Liver (tissue), 8 donors: ENCODE measurements at regions not wholly inside any gene's neighbourhood (a gene's known extent, or its start where the extent isn't known, plus 50 kb on each side); places are given as distances from the start of the nearest gene placed in this dataset.

Experiments used
- DNase-seq: peaks from one replicate; pipeline ENCODE4 v3.0.0-alpha.2; 2017; ENCODE audit warnings: low spot score
- H3K27ac ChIP-seq, 2 donors: one replicate each; pipeline ENCODE4 v1.7.0; 2013; ENCODE audit warnings: inconsistent platforms in 2 of 2, low read length in 2 of 2, control low read depth in 1 of 2, low read depth in 1 of 2, mild to moderate bottlenecking in 1 of 2
- H3K27me3 ChIP-seq, 4 donors: one replicate each; pipeline versions ENCODE4 v1.6.1 to v1.7.0; 2013; ENCODE audit warnings: low read length in 3 of 4, inconsistent platforms in 1 of 4, mild to moderate bottlenecking in 1 of 4, moderate library complexity in 1 of 4; ENCODE audit not compliant: control insufficient read depth in 4 of 4, insufficient read depth in 4 of 4
- H3K36me3 ChIP-seq, 4 donors: one replicate each; pipeline versions ENCODE4 v1.6.1 to v1.7.0; 2013; ENCODE audit warnings: low read length in 3 of 4, mild to moderate bottlenecking in 3 of 4, low read depth in 1 of 4, moderate library complexity in 1 of 4; ENCODE audit not compliant: control insufficient read depth in 4 of 4, insufficient read depth in 3 of 4
- H3K4me1 ChIP-seq, 4 donors: one replicate each; pipeline versions ENCODE4 v1.6.1 to v1.7.0; 2013; ENCODE audit warnings: low read length in 3 of 4, mild to moderate bottlenecking in 3 of 4, moderate library complexity in 1 of 4; ENCODE audit not compliant: control insufficient read depth in 4 of 4, insufficient read depth in 4 of 4
- H3K4me3 ChIP-seq, 3 donors: one replicate each; pipeline versions ENCODE4 v1.6.1 to v1.7.0; 2013; ENCODE audit warnings: low read length in 3 of 3, control low read depth in 1 of 3, low read depth in 1 of 3, mild to moderate bottlenecking in 1 of 3
- H3K9ac ChIP-seq, 2 donors: one replicate each; pipeline ENCODE4 v1.7.0; 2013; ENCODE audit warnings: low read length in 2 of 2, mild to moderate bottlenecking in 2 of 2, moderate library complexity in 2 of 2, control low read depth in 1 of 2, low read depth in 1 of 2
- H3K9me3 ChIP-seq, 4 donors: one replicate each; pipeline versions ENCODE4 v1.6.1 to v1.7.0; 2013; ENCODE audit warnings: low read length in 3 of 4; ENCODE audit not compliant: control insufficient read depth in 4 of 4
- EGR1 ChIP-seq, 2 donors: IDR thresholded peaks; 2 replicates each; pipeline ENCODE4 v1.6.1; 2016 to 2018; ENCODE audit warnings: antibody characterized with exemption in 2 of 2, low read depth in 2 of 2
- FOXA1 ChIP-seq: IDR thresholded peaks from 2 replicates; pipeline ENCODE4 v1.6.1; 2016; ENCODE audit warnings: antibody characterized with exemption
- FOXA2 ChIP-seq: IDR thresholded peaks from 2 replicates; pipeline ENCODE4 v1.6.1; 2016; ENCODE audit warnings: antibody characterized with exemption
- GABPA ChIP-seq, 2 donors: IDR thresholded peaks in 1 of 2; conservative IDR thresholded peaks in 1 of 2; 2 replicates each; pipeline ENCODE4 v1.6.1; 2016; ENCODE audit warnings: antibody characterized with exemption in 2 of 2, mild to moderate bottlenecking in 1 of 2, moderate library complexity in 1 of 2
- HNF4A ChIP-seq, 2 donors: conservative IDR thresholded peaks; 2 replicates each; pipeline ENCODE4 v1.6.1; 2016; ENCODE audit warnings: antibody characterized with exemption in 2 of 2, mild to moderate bottlenecking in 2 of 2
- HNF4G ChIP-seq: IDR thresholded peaks from 2 replicates; pipeline ENCODE4 v1.6.1; 2016; ENCODE audit warnings: antibody characterized with exemption
- JUND ChIP-seq, 2 donors: IDR thresholded peaks; 2 replicates each; pipeline ENCODE4 v1.6.1; 2016; ENCODE audit warnings: antibody characterized with exemption in 2 of 2
- NR2F2 ChIP-seq: IDR thresholded peaks from 2 replicates; pipeline ENCODE4 v1.6.1; 2016; ENCODE audit warnings: antibody characterized with exemption
- RXRA ChIP-seq, 2 donors: IDR thresholded peaks; 2 replicates each; pipeline ENCODE4 v1.6.1; 2017 to 2018; ENCODE audit warnings: antibody characterized with exemption in 2 of 2, mild to moderate bottlenecking in 1 of 2
- SP1 ChIP-seq: IDR thresholded peaks from 2 replicates; pipeline ENCODE4 v1.6.1; 2018; ENCODE audit warnings: antibody characterized with exemption, mild to moderate bottlenecking
- YY1 ChIP-seq: IDR thresholded peaks from 2 replicates; pipeline ENCODE4 v1.6.1; 2016; ENCODE audit warnings: antibody characterized with exemption, mild to moderate bottlenecking
- WGBS: extraction: QIAGEN DNeasy Blood & Tissue Kit; methylation state at CpG from one replicate; pipeline ENCODE4 v1.1.7; 2013; 5-methylcytosine and 5-hydroxymethylcytosine counted together
- TF ChIP-seq, protein P1 (sequence below): IDR thresholded peaks from 2 replicates; pipeline ENCODE4 v1.6.1; 2016; ENCODE audit warnings: antibody characterized with exemption
- TF ChIP-seq, protein P2 (sequence below): fragments of 150-350 bp; IDR thresholded peaks from 2 replicates; pipeline ENCODE4 v1.5.1; 2017; ENCODE audit warnings: improper control_type of control experiment, low read depth, low read length; ENCODE audit not compliant: missing input control
- TF ChIP-seq, protein P3 (sequence below): IDR thresholded peaks from 2 replicates; pipeline ENCODE4 v1.6.1; 2016; ENCODE audit warnings: antibody characterized with exemption
- TF ChIP-seq, protein P4 (sequence below): IDR thresholded peaks from 2 replicates; pipeline ENCODE4 v1.6.1; 2016; ENCODE audit warnings: antibody characterized with exemption
- TF ChIP-seq, protein P5 (sequence below): IDR thresholded peaks from 2 replicates; pipeline ENCODE4 v1.6.1; 2016; ENCODE audit warnings: antibody characterized with exemption, mild to moderate bottlenecking
- donor health status: healthy.
- donor health status: healthy.
- donor health status: healthy.
- donor health status: healthy.
- donor health status: healthy.

DNA sequence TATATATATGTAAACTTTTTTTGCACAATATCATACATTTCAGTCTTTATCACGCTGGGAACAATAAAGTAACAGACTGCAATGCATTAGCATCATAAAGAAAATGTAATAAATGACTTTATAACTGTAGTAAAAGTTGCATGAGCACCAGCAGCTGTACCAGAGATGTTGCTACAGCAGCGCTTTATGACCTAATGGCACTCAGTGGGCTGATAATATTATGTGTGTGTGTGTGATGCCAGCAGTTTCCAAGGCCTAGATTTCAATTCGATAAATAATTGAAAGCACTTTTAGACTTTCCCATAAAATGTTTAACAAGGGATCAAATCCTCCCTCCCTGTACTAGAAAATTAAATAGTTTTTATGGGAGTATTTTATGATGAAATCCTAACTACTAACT is 367.6 kb upstream of the AGA start:
- Histone ChIP-seq H3K9me3 (no peaks in the 10 kb centered on the region), H3K27ac (no peak overlapping the region), H3K9ac (no peak overlapping the region), H3K36me3 (no peaks in the 10 kb centered on the region), H3K4me3 (no peak overlapping the region), H3K4me1 (no peaks in the 10 kb centered on the region), H3K27me3 (no peaks in the 10 kb centered on the region)
- no peak for DNase-seq
- no peak for TF ChIP-seq NR2F2
- TF ChIP-seq, protein P1, sequence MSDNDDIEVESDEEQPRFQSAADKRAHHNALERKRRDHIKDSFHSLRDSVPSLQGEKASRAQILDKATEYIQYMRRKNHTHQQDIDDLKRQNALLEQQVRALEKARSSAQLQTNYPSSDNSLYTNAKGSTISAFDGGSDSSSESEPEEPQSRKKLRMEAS = no peak
- TF ChIP-seq RXRA (IDR thresholded peaks at IDR 0.05) = no peak
- TF ChIP-seq, protein P2, sequence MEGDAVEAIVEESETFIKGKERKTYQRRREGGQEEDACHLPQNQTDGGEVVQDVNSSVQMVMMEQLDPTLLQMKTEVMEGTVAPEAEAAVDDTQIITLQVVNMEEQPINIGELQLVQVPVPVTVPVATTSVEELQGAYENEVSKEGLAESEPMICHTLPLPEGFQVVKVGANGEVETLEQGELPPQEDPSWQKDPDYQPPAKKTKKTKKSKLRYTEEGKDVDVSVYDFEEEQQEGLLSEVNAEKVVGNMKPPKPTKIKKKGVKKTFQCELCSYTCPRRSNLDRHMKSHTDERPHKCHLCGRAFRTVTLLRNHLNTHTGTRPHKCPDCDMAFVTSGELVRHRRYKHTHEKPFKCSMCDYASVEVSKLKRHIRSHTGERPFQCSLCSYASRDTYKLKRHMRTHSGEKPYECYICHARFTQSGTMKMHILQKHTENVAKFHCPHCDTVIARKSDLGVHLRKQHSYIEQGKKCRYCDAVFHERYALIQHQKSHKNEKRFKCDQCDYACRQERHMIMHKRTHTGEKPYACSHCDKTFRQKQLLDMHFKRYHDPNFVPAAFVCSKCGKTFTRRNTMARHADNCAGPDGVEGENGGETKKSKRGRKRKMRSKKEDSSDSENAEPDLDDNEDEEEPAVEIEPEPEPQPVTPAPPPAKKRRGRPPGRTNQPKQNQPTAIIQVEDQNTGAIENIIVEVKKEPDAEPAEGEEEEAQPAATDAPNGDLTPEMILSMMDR = no peak
- TF ChIP-seq, protein P3, sequence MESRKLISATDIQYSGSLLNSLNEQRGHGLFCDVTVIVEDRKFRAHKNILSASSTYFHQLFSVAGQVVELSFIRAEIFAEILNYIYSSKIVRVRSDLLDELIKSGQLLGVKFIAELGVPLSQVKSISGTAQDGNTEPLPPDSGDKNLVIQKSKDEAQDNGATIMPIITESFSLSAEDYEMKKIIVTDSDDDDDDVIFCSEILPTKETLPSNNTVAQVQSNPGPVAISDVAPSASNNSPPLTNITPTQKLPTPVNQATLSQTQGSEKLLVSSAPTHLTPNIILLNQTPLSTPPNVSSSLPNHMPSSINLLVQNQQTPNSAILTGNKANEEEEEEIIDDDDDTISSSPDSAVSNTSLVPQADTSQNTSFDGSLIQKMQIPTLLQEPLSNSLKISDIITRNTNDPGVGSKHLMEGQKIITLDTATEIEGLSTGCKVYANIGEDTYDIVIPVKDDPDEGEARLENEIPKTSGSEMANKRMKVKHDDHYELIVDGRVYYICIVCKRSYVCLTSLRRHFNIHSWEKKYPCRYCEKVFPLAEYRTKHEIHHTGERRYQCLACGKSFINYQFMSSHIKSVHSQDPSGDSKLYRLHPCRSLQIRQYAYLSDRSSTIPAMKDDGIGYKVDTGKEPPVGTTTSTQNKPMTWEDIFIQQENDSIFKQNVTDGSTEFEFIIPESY = no peak
- TF ChIP-seq HNF4G = no peak
- TF ChIP-seq HNF4A (conservative IDR thresholded peaks at IDR 0.05) = no peak
- TF ChIP-seq FOXA2 = no peak
- TF ChIP-seq YY1 = no peak
- no peak for TF ChIP-seq JUND (IDR thresholded peaks at IDR 0.05)
- TF ChIP-seq FOXA1 = no peak
- TF ChIP-seq, protein P4, sequence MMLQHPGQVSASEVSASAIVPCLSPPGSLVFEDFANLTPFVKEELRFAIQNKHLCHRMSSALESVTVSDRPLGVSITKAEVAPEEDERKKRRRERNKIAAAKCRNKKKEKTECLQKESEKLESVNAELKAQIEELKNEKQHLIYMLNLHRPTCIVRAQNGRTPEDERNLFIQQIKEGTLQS = no peak
- TF ChIP-seq GABPA (IDR thresholded peaks at IDR 0.05 in 1 of 2, conservative IDR thresholded peaks at IDR 0.05 in 1 of 2) = no peak
- TF ChIP-seq, protein P5, sequence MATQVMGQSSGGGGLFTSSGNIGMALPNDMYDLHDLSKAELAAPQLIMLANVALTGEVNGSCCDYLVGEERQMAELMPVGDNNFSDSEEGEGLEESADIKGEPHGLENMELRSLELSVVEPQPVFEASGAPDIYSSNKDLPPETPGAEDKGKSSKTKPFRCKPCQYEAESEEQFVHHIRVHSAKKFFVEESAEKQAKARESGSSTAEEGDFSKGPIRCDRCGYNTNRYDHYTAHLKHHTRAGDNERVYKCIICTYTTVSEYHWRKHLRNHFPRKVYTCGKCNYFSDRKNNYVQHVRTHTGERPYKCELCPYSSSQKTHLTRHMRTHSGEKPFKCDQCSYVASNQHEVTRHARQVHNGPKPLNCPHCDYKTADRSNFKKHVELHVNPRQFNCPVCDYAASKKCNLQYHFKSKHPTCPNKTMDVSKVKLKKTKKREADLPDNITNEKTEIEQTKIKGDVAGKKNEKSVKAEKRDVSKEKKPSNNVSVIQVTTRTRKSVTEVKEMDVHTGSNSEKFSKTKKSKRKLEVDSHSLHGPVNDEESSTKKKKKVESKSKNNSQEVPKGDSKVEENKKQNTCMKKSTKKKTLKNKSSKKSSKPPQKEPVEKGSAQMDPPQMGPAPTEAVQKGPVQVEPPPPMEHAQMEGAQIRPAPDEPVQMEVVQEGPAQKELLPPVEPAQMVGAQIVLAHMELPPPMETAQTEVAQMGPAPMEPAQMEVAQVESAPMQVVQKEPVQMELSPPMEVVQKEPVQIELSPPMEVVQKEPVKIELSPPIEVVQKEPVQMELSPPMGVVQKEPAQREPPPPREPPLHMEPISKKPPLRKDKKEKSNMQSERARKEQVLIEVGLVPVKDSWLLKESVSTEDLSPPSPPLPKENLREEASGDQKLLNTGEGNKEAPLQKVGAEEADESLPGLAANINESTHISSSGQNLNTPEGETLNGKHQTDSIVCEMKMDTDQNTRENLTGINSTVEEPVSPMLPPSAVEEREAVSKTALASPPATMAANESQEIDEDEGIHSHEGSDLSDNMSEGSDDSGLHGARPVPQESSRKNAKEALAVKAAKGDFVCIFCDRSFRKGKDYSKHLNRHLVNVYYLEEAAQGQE = no peak
- WGBS = 63% methylated on average over 3 of the region's 3 CpGs

DNA sequence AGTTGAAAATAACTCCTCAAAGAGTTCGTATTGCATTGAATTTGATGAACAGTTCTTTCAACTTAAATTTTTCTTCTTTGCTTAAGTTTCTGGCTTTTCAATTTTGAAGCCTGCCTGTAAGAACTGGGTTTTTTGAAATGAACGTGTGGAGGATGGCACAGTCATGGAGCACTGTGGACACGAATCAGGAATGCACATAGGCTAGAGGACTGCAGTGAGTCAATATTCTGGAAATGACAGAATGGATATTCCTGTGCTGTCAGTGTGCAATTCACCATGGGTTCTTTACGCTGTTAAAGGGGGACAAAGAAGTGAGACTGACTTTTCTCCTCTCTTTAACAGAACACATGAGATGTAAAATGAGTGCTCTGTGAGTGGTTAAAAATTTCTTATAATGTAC is 368.0 kb upstream of the AGA start:
- 61% methylated on average over 4 of the region's 4 CpGs for WGBS
- no peak overlapping the region for H3K27ac ChIP-seq
- no peak for DNase-seq
- TF ChIP-seq EGR1 (IDR thresholded peaks at IDR 0.05; ENCODE audit: low read depth in 2 of 2) (no peak), HNF4G (no peak), SP1 (no peak), FOXA2 (no peak), GABPA (IDR thresholded peaks at IDR 0.05 in 1 of 2, conservative IDR thresholded peaks at IDR 0.05 in 1 of 2) (no peak), NR2F2 (no peak), FOXA1 (no peak)
- TF ChIP-seq, protein P2 = no peak
- TF ChIP-seq, protein P5 = no peak

More for the DNA sequence above, 368.0 kb upstream of the AGA start:
- H3K36me3 ChIP-seq = no peaks in the 10 kb centered on the region
- no peaks in the 10 kb centered on the region for H3K9me3 ChIP-seq
- no peak overlapping the region for H3K4me3 ChIP-seq
- H3K27me3 ChIP-seq = no peaks in the 10 kb centered on the region
- H3K9ac ChIP-seq = no peak overlapping the region
- H3K4me1 ChIP-seq = no peaks in the 10 kb centered on the region
